Vagina (tissue), 2 donors: ENCODE measurements at regions not wholly inside any gene's neighbourhood (a gene's known extent, or its start where the extent isn't known, plus 50 kb on each side); places are given as distances from the start of the nearest gene placed in this dataset.

ENCODE experiments used
- POLR2A ChIP-seq, 2 donors: fragments of 450-650 bp; IDR thresholded peaks; one replicate each; pipeline ENCODE4 v1.6.1; 2017; ENCODE audit warnings: antibody characterized with exemption in 2 of 2, mild to moderate bottlenecking in 2 of 2, moderate library complexity in 2 of 2
- POLR2AphosphoS5 ChIP-seq, 2 donors: sonication (generic); formaldehyde crosslinking; IDR thresholded peaks; one replicate each; pipeline ENCODE4 v1.9.0; 2017; ENCODE audit warnings: antibody characterized with exemption in 2 of 2, mild to moderate bottlenecking in 2 of 2, low read depth in 1 of 2; ENCODE audit not compliant: insufficient read depth in 1 of 2
- TF ChIP-seq, protein P1 (sequence below), 3 experiments: fragments of 450-650 bp in 2 of 3; fragments of 200-600 bp in 1 of 3; sonication (generic) in 1 of 3; IDR thresholded peaks; one replicate each; pipeline ENCODE4 v1.5.1; 2017 to 2019; ENCODE audit warnings: antibody characterized with exemption in 3 of 3, mild to moderate bottlenecking in 2 of 3, moderate library complexity in 2 of 3

GRCh38 chr11:97786961-97787360 is 1233.8 kb upstream of the CNTN5 start:
- TF ChIP-seq, protein P1, sequence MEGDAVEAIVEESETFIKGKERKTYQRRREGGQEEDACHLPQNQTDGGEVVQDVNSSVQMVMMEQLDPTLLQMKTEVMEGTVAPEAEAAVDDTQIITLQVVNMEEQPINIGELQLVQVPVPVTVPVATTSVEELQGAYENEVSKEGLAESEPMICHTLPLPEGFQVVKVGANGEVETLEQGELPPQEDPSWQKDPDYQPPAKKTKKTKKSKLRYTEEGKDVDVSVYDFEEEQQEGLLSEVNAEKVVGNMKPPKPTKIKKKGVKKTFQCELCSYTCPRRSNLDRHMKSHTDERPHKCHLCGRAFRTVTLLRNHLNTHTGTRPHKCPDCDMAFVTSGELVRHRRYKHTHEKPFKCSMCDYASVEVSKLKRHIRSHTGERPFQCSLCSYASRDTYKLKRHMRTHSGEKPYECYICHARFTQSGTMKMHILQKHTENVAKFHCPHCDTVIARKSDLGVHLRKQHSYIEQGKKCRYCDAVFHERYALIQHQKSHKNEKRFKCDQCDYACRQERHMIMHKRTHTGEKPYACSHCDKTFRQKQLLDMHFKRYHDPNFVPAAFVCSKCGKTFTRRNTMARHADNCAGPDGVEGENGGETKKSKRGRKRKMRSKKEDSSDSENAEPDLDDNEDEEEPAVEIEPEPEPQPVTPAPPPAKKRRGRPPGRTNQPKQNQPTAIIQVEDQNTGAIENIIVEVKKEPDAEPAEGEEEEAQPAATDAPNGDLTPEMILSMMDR (IDR thresholded peaks at IDR 0.05), result no peak
- TF ChIP-seq POLR2AphosphoS5 (IDR thresholded peaks at IDR 0.05; ENCODE audit: insufficient read depth in 1 of 2, low read depth in 1 of 2), result no peak
- TF ChIP-seq POLR2A (IDR thresholded peaks at IDR 0.05), result no peak
